Upper lobe of left lung (tissue), 4 donors: ENCODE measurements at regions not wholly inside any gene's neighbourhood (a gene's known extent, or its start where the extent isn't known, plus 50 kb on each side); places are given as distances from the start of the nearest gene placed in this dataset.

Experiments used
- POLR2A ChIP-seq, 4 donors: fragments of 450-650 bp; IDR thresholded peaks; one replicate each; pipeline ENCODE4 v1.5.1; 2016 to 2017; ENCODE audit warnings: antibody characterized with exemption in 4 of 4, mild to moderate bottlenecking in 2 of 4
- POLR2AphosphoS5 ChIP-seq, 2 donors: sonication (generic); formaldehyde crosslinking; IDR thresholded peaks; one replicate each; pipeline ENCODE4 v1.5.1; 2017; ENCODE audit warnings: antibody characterized with exemption in 2 of 2
- TF ChIP-seq, protein P1 (sequence below), 6 experiments: fragments of 450-650 bp in 4 of 6; fragments of 200-600 bp in 2 of 6; sonication (generic) in 2 of 6; IDR thresholded peaks; one replicate each; pipeline ENCODE4 v1.5.1; 2016 to 2019; ENCODE audit warnings: antibody characterized with exemption in 6 of 6

DNA sequence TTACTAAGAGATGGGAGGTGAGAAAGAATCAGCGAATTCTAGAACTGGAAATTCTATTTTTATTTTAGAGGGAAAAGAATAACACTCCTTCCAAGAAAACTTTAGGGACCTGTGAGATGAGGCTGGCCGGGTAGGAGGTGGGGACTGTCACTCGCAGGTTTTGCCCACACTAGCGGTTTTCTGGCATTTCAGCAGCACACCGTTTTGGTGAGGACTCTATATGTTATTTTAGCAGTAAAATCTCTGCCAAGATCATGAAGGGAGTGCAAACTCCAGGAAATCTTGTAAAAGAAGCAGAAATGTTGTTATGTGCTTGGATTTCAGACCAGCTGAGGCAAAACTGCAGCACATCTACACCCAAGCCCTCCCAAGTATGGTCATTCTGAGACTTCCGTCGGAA lies 470.6 kb downstream of the PSAT1 start:
- TF ChIP-seq, protein P1, sequence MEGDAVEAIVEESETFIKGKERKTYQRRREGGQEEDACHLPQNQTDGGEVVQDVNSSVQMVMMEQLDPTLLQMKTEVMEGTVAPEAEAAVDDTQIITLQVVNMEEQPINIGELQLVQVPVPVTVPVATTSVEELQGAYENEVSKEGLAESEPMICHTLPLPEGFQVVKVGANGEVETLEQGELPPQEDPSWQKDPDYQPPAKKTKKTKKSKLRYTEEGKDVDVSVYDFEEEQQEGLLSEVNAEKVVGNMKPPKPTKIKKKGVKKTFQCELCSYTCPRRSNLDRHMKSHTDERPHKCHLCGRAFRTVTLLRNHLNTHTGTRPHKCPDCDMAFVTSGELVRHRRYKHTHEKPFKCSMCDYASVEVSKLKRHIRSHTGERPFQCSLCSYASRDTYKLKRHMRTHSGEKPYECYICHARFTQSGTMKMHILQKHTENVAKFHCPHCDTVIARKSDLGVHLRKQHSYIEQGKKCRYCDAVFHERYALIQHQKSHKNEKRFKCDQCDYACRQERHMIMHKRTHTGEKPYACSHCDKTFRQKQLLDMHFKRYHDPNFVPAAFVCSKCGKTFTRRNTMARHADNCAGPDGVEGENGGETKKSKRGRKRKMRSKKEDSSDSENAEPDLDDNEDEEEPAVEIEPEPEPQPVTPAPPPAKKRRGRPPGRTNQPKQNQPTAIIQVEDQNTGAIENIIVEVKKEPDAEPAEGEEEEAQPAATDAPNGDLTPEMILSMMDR (IDR thresholded peaks at IDR 0.05): no peak
- TF ChIP-seq POLR2A (IDR thresholded peaks at IDR 0.05) (no peak), POLR2AphosphoS5 (IDR thresholded peaks at IDR 0.05) (no peak)
